ENCODE measurements at regions not wholly inside any gene's neighbourhood (a gene's known extent, or its start where the extent isn't known, plus 50 kb on each side); places are given as distances from the start of the nearest gene placed in this dataset.

- TF ChIP-seq POLR2A (IDR thresholded peaks at IDR 0.05), result no peak
- TF ChIP-seq, protein P1, sequence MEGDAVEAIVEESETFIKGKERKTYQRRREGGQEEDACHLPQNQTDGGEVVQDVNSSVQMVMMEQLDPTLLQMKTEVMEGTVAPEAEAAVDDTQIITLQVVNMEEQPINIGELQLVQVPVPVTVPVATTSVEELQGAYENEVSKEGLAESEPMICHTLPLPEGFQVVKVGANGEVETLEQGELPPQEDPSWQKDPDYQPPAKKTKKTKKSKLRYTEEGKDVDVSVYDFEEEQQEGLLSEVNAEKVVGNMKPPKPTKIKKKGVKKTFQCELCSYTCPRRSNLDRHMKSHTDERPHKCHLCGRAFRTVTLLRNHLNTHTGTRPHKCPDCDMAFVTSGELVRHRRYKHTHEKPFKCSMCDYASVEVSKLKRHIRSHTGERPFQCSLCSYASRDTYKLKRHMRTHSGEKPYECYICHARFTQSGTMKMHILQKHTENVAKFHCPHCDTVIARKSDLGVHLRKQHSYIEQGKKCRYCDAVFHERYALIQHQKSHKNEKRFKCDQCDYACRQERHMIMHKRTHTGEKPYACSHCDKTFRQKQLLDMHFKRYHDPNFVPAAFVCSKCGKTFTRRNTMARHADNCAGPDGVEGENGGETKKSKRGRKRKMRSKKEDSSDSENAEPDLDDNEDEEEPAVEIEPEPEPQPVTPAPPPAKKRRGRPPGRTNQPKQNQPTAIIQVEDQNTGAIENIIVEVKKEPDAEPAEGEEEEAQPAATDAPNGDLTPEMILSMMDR (IDR thresholded peaks at IDR 0.05), result no peak
These were observed 621.9 kb downstream of the RNF144A start for GRCh38 chr2:7539077-7539476.

All from heart left ventricle (tissue), 13 donors.